HG02981 (cell line): ENCODE measurements at regions not wholly inside any gene's neighbourhood (a gene's known extent, or its start where the extent isn't known, plus 50 kb on each side); places are given as distances from the start of the nearest gene placed in this dataset.

Experiments used
- ATAC-seq: cut with Tn5 transposase; IDR thresholded peaks from one replicate; pipeline ENCODE4 v1.9.1; 2021; ENCODE audit warnings: mild to moderate bottlenecking, moderate library complexity; ENCODE audit not compliant: unreplicated experiment

- no peak for ATAC-seq
Observed at GRCh38 chr9:36463467-36463866, 63.4 kb upstream of the RNF38 start.

DNA sequence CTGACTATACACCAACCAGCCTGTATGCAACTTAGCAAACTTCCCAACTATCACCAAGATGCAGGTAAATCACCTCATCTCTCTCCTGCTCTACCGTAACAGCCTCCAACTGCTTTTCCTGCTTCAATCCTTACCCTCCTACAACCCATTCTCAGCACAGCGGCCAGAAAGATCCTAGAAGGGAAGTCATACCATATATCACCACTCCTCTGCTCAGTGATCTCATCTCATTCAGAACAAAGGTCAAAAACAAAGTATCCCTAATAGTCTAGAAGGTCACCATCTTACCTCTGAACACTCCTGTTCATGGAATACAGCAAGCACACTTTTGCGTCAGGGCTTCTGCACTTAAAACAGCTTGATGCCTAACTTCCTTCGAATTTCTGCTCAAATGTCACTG, 62.2 kb upstream of the RNF38 start:
- no peak for ATAC-seq

DNA sequence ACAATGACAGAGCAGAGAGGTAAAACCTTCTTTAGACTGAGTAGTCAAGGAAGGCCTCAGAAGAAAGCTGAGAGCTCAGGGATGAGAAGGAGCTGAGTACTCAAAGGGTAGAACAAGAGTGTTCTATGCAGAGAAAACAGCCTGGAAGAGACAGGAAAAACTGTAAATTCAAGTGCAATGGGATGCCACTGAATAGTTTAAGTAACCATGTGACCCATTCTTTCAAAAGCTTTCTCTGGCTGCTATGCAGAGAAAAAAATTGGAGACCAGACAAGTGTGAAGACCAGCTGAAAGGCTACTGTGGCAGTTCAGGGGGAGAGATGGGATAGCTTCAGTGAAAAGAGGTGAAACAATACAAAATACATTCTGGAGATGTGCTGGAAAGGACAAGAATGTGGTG, 61.3 kb upstream of the RNF38 start:
- no peak for ATAC-seq

GRCh38 chr9:36458430-36458915, 58.4 kb upstream of the RNF38 start:
- peak; percentile 63 for ATAC-seq

GRCh38 chr9:36457836-36458429, 57.9 kb upstream of the RNF38 start:
- ATAC-seq, result peak; percentile 24

DNA sequence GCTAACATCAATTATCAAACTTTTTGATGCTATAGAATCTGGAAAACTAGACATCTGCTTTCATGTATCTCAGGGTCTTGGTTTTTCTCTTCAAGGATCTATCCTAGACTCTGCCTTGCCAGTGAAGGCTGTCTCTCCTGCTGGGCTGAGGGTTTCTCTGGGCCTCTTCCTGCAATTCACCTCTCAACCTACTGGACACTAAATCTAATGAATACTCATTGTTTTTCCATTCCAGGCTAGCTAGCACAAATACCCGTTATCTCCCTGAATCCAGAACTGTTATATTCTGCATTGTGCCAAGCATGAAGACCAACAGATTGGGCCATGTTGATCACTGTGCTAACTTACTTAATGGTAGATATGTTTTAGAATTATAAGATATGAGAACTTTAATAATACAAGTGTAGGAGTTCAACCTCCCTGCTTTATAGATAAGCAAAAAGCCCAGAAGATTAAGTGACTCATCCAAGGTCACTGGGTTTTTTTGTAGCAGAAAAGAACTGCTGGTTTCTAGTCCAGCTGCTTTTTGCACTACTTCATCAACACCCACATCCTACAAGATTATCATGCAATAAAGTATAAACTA, 56.5 kb upstream of the RNF38 start:
- ATAC-seq, result no peak

DNA sequence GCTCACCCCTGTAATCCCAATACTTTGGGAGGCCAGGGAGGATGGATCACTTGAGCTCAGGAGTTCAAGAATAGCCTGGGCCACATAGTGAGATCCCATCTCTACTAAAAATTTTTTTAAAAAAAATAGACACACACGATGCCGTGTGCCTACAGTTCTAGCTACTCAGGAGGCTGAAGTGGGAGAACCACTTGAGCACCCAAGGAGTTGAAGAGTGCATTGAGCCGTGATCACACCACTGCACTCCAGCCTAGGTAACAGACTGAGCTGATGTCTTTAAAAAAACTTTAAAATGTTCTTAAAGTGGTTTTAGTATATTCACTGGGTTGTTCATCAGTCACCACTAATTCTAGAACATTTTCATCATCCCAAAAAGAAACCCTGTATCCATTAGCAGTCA, 51.9 kb upstream of the RNF38 start:
- no peak for ATAC-seq

- no peak for ATAC-seq
Observed at GRCh38 chr9:36450110-36450732, 50.2 kb upstream of the RNF38 start.
